BLaER1 treated with 17β-estradiol and CSF1 and Interleukin-3, amounts not matched to agents 10 nM and 100 nM (cell line): ENCODE measurements at regions not wholly inside any gene's neighbourhood (a gene's known extent, or its start where the extent isn't known, plus 50 kb on each side); places are given as distances from the start of the nearest gene placed in this dataset.
A peak's percentile ranks its signal among the peaks of the same experiment; 100 is the strongest.

Experiments used
- H3K27ac ChIP-seq, 11 experiments: shearing (Covaris generic); formaldehyde crosslinking; 2 replicates each; pipeline ENCODE4 v1.8.1; 2022
- H3K27me3 ChIP-seq, 11 experiments: shearing (Covaris generic); formaldehyde crosslinking; 2 replicates each; pipeline ENCODE4 v1.8.1; 2022
- H3K36me3 ChIP-seq, 11 experiments: shearing (Covaris generic); formaldehyde crosslinking; 2 replicates each; pipeline ENCODE4 v1.8.1; 2022
- H3K4me1 ChIP-seq, 10 experiments: shearing (Covaris generic); formaldehyde crosslinking; 2 replicates each; pipeline ENCODE4 v1.8.1; 2022
- H3K4me2 ChIP-seq, 11 experiments: shearing (Covaris generic); formaldehyde crosslinking; 2 replicates each; pipeline ENCODE4 v1.8.1; 2022
- H3K4me3 ChIP-seq, 10 experiments: shearing (Covaris generic); formaldehyde crosslinking; 2 replicates each; pipeline ENCODE4 v1.8.1; 2022
- H3K9ac ChIP-seq, 11 experiments: shearing (Covaris generic); formaldehyde crosslinking; 2 replicates each; pipeline ENCODE4 v1.8.1; 2022
- H3K9me3 ChIP-seq, 11 experiments: shearing (Covaris generic); formaldehyde crosslinking; replicated peaks in 1 of 11; 2 replicates each; pipeline ENCODE4 v1.8.1; 2022
- H4K20me1 ChIP-seq, 11 experiments: shearing (Covaris generic); formaldehyde crosslinking; 2 replicates each; pipeline ENCODE4 v1.8.1; 2022
- Cebpa-rat ChIP-seq, 11 experiments: shearing (Covaris generic); IDR thresholded peaks; 2 replicates each; pipeline ENCODE4 v1.8.1; 2022

DNA sequence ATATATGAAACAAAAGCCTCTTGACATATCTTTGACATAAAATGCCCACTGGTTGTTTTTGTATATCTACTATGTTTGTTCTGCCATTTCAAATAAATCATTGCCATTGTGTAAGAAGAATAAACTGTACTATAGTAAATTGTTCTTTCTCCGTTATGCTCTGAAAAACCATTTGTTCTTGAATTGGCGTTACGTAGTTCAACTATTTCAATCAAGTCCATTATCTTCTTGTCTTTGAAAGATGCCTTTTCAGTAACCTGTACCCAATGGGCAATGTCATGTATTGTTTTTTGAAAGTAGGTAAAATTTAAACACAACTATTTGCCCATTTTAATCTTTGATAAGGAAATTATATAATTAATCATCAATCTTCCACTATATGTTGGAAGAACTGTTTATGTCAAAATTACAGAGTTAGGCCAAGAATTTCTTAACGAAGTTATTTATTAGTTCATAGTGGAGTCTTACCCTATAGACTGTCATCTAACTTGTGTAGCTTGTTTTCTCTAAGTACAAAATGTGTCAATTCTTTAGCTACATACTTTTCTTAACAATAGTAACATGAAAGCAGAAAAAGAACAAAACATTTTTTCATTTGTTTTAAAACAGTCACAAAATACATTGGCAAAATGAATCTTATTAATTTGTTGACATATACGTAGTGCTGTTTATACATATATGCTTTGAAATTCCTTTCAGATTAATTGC lies 294.8 kb downstream of the PTPRC start:
- Histone ChIP-seq H3K4me1 (peaks cover 13 to 55% (median 28%) of the 10 kb centered on the region in 10 experiments), H3K4me2 (peak overlapping the region; percentile 57 to 98 (median 92); a peak in 20 of 22 replicates), H3K27ac (peak overlapping the region; percentile 78 to 91 (median 84)), H3K27me3 (no peaks in the 10 kb centered on the region), H3K36me3 (no peaks in the 10 kb centered on the region; a peak in 1 of 22 replicates), H3K9me3 (no peaks in the 10 kb centered on the region), H4K20me1 (peaks cover 0 to 17% (median 0%) of the 10 kb centered on the region in 11 experiments; a peak in 2 of 22 replicates), H3K4me3 (peak overlapping the region; percentile 66 to 90 (median 76)), H3K9ac (peak overlapping the region; percentile 77 to 92 (median 86); a peak in 17 of 22 replicates)
- no peak for TF ChIP-seq Cebpa-rat (IDR thresholded peaks at IDR 0.05)

DNA sequence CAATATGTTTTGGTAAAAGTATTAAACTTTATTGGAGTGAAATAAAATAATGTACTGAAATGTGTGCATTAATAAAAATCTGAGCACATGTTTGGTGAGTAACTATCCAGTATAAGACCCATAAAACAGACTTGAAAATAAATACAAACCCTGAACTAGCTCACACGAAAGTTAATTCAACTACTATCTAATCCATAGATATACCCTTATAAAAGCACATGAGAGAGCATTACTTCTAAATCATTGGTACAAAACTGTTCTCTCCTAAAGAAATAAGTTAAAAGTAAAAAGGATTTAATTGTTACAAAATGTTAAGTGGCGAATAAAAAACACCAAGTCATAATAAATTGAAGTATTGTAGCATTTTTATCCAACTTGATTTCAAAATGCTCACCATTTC lies 295.6 kb downstream of the PTPRC start:
- TF ChIP-seq Cebpa-rat (IDR thresholded peaks at IDR 0.05), result no peak
- Histone ChIP-seq H3K4me2 (peak overlapping the region; percentile 56 to 98 (median 92); a peak in 20 of 22 replicates), H3K27me3 (no peaks in the 10 kb centered on the region), H3K9me3 (no peaks in the 10 kb centered on the region), H4K20me1 (peaks cover 0 to 11% (median 0%) of the 10 kb centered on the region in 11 experiments; a peak in 2 of 22 replicates), H3K4me1 (peaks cover 6 to 47% (median 22%) of the 10 kb centered on the region in 10 experiments; a peak in 19 of 20 replicates), H3K36me3 (no peaks in the 10 kb centered on the region; a peak in 1 of 22 replicates), H3K27ac (peak overlapping the region; percentile 78 to 91 (median 84)), H3K9ac (peak overlapping the region; percentile 77 to 92 (median 86)), H3K4me3 (peak overlapping the region; percentile 66 to 90 (median 76))

DNA sequence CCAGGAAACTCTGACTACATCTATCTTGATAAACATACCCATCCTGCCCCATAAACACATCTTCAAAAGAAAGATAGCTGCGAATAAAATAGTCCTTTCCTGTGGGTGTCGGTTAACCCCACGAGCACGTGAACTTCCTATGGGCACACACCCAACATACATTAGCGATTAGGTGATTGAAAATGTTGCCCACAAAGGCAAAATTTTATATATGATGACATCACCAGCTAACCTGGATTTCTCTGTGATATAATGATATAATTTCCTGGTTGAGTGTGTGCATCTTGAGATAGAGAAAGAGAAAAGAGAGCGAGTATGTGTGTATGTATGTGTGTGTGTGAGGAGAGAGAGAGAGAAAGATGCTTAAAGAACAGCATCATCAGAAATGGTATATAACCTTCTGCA lies 296.1 kb downstream of the PTPRC start:
- Histone ChIP-seq H3K4me3 (peak overlapping the region; percentile 66 to 90 (median 76)), H3K9ac (peak overlapping the region; percentile 77 to 92 (median 86)), H3K27ac (peak overlapping the region; percentile 78 to 91 (median 84); a peak in 21 of 22 replicates), H3K9me3 (peaks cover 0 to 2% (median 0%) of the 10 kb centered on the region in 11 experiments; a peak in 5 of 22 replicates), H3K36me3 (no peaks in the 10 kb centered on the region; a peak in 1 of 22 replicates), H3K27me3 (no peaks in the 10 kb centered on the region), H3K4me2 (peak overlapping the region; percentile 56 to 98 (median 92)), H4K20me1 (peaks cover 0 to 7% (median 0%) of the 10 kb centered on the region in 11 experiments; a peak in 2 of 22 replicates), H3K4me1 (peaks cover 5 to 45% (median 20%) of the 10 kb centered on the region in 10 experiments; a peak in 17 of 20 replicates)
- TF ChIP-seq Cebpa-rat (IDR thresholded peaks at IDR 0.05), result no peak

DNA sequence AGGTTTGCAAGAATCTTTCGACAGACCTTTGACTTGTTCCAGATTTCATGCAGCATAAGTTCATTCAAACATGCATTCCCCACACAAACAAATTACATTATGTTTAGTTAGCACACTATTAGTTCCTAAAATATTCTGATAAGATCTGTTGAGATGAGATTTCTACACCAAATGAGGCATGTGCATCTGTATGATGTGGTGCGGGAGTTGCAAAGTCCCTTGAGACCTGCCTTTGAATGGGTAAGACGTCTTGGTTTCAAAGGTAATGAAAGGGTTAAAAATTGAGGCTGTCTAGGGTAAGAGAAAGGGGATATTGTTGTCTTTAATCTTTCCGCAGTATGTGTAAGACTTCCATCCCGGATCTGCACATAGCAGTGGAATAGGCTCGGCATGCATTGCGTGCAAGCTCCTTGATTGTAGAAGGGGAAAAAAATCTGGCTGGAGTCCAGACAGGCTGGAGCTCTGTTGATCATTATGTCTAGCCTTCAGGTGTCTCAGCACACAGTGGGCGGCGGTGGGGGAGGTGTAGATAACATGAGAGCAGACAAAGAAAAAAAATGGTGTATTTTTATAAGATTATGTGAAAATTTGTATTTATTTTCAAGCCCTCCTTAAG lies 296.6 kb downstream of the PTPRC start:
- Histone ChIP-seq H3K27me3 (no peaks in the 10 kb centered on the region), H3K9me3 (peaks cover 4 to 7% (median 5%) of the 10 kb centered on the region in 11 experiments; a peak in 14 of 22 replicates), H3K4me1 (peaks cover 5 to 44% (median 18%) of the 10 kb centered on the region in 10 experiments; a peak in 17 of 20 replicates), H3K4me2 (peak overlapping the region; percentile 56 to 98 (median 92)), H3K4me3 (peak overlapping the region; percentile 66 to 90 (median 76)), H3K9ac (peak overlapping the region; percentile 77 to 92 (median 86)), H3K27ac (peak overlapping the region; percentile 78 to 91 (median 84)), H4K20me1 (peaks cover 0 to 3% (median 0%) of the 10 kb centered on the region in 11 experiments; a peak in 2 of 22 replicates), H3K36me3 (no peaks in the 10 kb centered on the region; a peak in 2 of 22 replicates)
- no peak; a peak in 1 of 22 replicates for TF ChIP-seq Cebpa-rat (IDR thresholded peaks at IDR 0.05)

DNA sequence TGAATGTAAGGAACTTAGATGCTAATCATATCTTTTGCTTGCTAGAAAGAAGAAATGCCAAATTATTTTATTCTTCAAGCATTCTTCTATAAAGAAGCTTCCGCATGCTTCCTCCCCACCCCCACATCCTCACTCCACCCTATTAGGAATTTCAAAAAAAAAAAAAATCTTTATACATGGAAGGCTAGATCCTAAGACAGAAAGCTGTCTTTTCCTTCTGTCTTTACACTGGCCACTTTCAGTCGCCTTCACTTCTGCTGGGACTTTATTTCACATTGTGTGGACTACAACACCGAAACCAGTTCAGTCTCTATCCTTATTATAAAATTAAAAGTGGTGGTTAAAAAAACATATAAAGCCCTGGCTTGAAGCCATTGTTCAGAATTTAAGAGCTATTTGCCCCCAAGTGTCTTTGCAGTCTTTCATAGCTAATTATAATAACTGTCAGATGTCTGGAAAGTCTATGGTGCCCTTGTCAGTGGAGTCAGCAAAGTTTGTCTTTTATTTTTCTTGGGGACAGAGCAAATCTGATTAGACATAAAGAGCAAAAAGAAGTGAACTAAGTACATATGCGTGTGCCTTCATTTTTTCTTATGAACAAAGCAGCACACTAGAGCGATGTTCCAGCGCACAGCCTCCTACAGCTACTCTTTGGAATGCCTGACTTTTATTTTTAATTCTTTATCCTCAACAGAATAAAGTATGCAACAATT lies 297.7 kb downstream of the PTPRC start:
- peak overlapping the region; percentile 77 to 92 (median 86) for H3K9ac ChIP-seq
- peaks cover 1 to 33% (median 14%) of the 10 kb centered on the region in 10 experiments; a peak in 16 of 20 replicates for H3K4me1 ChIP-seq
- no peaks in the 10 kb centered on the region for H3K27me3 ChIP-seq
- peaks cover 7 to 18% (median 15%) of the 10 kb centered on the region in 11 experiments; a peak in 20 of 22 replicates for H3K9me3 ChIP-seq
- TF ChIP-seq Cebpa-rat (IDR thresholded peaks at IDR 0.05), result no peak
- H3K4me3 ChIP-seq, result peak overlapping the region; percentile 66 to 90 (median 76)
- peaks cover 0 to 3% (median 0%) of the 10 kb centered on the region in 11 experiments; a peak in 2 of 22 replicates for H4K20me1 ChIP-seq
- H3K36me3 ChIP-seq, result no peaks in the 10 kb centered on the region; a peak in 2 of 22 replicates
- H3K27ac ChIP-seq, result peak overlapping the region; percentile 78 to 91 (median 84)
- H3K4me2 ChIP-seq, result peak overlapping the region; percentile 56 to 98 (median 92)

DNA sequence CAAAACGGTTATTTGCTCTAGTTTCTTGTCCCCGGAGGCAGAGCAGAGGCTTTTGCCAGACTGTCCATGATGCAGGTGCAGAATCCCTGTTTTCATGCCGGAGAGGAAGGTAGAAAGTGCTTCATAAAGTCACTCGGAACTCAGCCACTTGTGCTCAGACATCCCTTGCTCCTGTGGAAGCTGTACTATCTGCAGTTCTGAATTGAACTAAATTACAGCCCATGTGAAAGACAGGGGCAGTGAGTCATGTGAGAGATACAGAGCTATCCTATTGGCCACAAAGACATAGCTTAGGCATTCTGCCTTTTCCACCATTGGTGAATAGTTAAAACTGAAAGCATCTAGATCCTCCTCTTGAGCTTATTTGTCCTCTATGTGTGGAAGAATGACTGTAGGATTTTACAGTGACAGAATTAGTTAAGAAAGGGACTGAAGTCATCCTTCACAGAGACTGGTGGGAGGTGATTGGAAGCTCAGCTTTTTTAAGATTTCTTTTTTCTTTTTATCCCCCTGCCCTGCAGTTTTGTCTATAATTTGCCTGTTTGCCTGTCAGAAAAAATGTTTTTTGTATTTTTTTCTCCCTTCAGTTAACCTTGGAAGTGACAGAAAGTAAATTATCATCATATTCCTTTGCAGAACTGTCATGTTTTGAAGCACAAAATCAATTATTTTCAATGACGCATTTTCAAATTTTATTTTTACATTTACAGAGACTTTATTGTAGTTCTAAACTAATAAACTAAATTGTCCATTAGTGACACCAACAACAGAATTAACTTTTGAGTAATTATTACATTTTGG lies 298.6 kb downstream of the PTPRC start:
- Histone ChIP-seq H3K4me2 (peak overlapping the region; percentile 56 to 98 (median 92); a peak in 21 of 22 replicates), H3K27ac (peak overlapping the region; percentile 78 to 91 (median 84)), H4K20me1 (peaks cover 0 to 3% (median 0%) of the 10 kb centered on the region in 11 experiments; a peak in 2 of 22 replicates), H3K36me3 (no peaks in the 10 kb centered on the region; a peak in 2 of 22 replicates), H3K9ac (peak overlapping the region; percentile 77 to 92 (median 86)), H3K27me3 (no peaks in the 10 kb centered on the region), H3K4me1 (peaks cover 0 to 24% (median 11%) of the 10 kb centered on the region in 10 experiments; a peak in 11 of 20 replicates), H3K4me3 (peak overlapping the region; percentile 66 to 90 (median 76)), H3K9me3 (peaks cover 13 to 25% (median 20%) of the 10 kb centered on the region in 11 experiments; a peak in 20 of 22 replicates)
- TF ChIP-seq Cebpa-rat (IDR thresholded peaks at IDR 0.05), result no peak

DNA sequence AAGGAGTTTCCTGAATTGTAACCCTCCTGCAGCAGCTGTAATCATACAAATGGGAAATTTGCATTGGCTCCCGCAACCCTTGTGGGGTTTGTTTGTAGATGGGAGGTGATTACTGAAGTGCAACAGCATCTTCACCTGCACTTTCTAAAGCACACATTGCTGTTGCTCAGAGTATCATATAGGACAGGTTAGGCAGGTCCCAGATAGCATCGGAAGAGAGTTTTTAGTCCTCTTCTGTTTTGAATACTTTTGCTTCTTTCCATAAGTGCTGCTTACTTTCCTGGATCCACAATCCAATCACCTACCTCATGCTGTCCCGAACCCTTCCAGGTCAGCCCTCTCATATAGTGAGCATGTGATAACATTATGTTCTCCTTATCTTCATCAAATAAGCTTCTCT lies 300.4 kb downstream of the PTPRC start:
- peaks cover 0 to 19% (median 9%) of the 10 kb centered on the region in 10 experiments; a peak in 10 of 20 replicates for H3K4me1 ChIP-seq
- H3K36me3 ChIP-seq, result no peaks in the 10 kb centered on the region; a peak in 2 of 22 replicates
- TF ChIP-seq Cebpa-rat (IDR thresholded peaks at IDR 0.05), result no peak
- H3K9me3 ChIP-seq, result peaks cover 13 to 25% (median 20%) of the 10 kb centered on the region in 11 experiments; a peak in 20 of 22 replicates
- no peak overlapping the region for H3K9ac ChIP-seq
- no peak overlapping the region for H3K27ac ChIP-seq
- H4K20me1 ChIP-seq, result peaks cover 0 to 3% (median 0%) of the 10 kb centered on the region in 11 experiments; a peak in 2 of 22 replicates
- no peak overlapping the region for H3K4me3 ChIP-seq
- H3K27me3 ChIP-seq, result no peaks in the 10 kb centered on the region
- H3K4me2 ChIP-seq, result 0 out of 22 replicates have a peak overlapping the region, but pooled peaks of 1 of the 11 experiments have one; percentile 2
